HL-60 (cell line): ENCODE measurements at regions not wholly inside any gene's neighbourhood (a gene's known extent, or its start where the extent isn't known, plus 50 kb on each side); places are given as distances from the start of the nearest gene placed in this dataset.
"Not testable (repeated sequence)": the region's sequence is repeated elsewhere in the genome, so short reads cannot be mapped to it uniquely, and the experiment has no call there.

Experiments
- DNase-seq, 2 experiments: peaks; one replicate each; pipeline ENCODE4 v3.0.0-alpha.2; 2010 to 2020; ENCODE audit warnings: low read depth in 1 of 2, low spot score in 1 of 2
- H3K27ac ChIP-seq: fragments of 250-450 bp; sonication (Bioruptor Pico); replicated peaks from 2 replicates; pipeline ENCODE4 v1.5.1; 2020; ENCODE audit warnings: mild to moderate bottlenecking, moderate library complexity
- H3K27me3 ChIP-seq: fragments of 250-450 bp; sonication (Bioruptor Pico); 2 replicates; pipeline ENCODE4 v1.5.1; 2021; ENCODE audit warnings: mild to moderate bottlenecking, moderate library complexity; ENCODE audit not compliant: insufficient read depth, poor library complexity, severe bottlenecking
- H3K4me3 ChIP-seq: replicated peaks from 2 replicates; pipeline ENCODE4 v1.5.1; 2011; ENCODE audit warnings: mild to moderate bottlenecking, control low read depth, low read length; ENCODE audit not compliant: insufficient read depth
- GABPA ChIP-seq: IDR thresholded peaks from 2 replicates; pipeline ENCODE4 v1.6.1; 2012; ENCODE audit warnings: low read depth
- POLR2AphosphoS5 ChIP-seq: IDR thresholded peaks from 2 replicates; pipeline ENCODE4 v1.6.1; 2012; ENCODE audit warnings: low read depth
- SPI1 ChIP-seq: IDR thresholded peaks from 2 replicates; pipeline ENCODE4 v1.6.1; 2012; ENCODE audit warnings: low read depth, mild to moderate bottlenecking, borderline replicate concordance
- TF ChIP-seq, protein P1 (sequence below): IDR thresholded peaks from 2 replicates; pipeline ENCODE4 v1.6.1; 2012; ENCODE audit warnings: low read depth; ENCODE audit not compliant: insufficient replicate concordance
- TF ChIP-seq, protein P2 (sequence below): IDR thresholded peaks from one replicate; pipeline ENCODE4 v1.5.1; 2011; ENCODE audit warnings: low read length, control low read depth, inconsistent platforms; ENCODE audit not compliant: insufficient read depth

DNA sequence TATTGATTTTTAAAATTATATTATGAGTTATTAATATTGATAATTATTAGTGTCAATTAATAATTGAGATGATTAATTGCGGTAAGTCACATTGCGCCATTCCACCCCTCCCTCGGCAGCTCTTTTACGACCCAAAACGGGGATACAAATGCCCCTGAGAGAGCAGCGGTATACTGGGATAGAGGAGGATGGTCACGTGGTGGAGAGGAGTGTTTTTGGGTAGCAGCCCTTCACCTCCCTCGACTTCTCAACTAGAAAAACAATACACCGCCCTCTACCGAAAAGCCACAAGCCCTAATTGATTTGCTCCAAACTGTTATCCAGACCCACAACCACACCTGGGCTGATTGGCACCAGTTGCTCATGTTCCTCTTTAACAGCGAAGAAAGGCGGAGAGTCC is 71.0 kb downstream of the DAPL1 start:
- H3K27ac ChIP-seq, H3K27me3 ChIP-seq, H3K4me3 ChIP-seq, DNase-seq: not testable (repeated sequence)

DNA sequence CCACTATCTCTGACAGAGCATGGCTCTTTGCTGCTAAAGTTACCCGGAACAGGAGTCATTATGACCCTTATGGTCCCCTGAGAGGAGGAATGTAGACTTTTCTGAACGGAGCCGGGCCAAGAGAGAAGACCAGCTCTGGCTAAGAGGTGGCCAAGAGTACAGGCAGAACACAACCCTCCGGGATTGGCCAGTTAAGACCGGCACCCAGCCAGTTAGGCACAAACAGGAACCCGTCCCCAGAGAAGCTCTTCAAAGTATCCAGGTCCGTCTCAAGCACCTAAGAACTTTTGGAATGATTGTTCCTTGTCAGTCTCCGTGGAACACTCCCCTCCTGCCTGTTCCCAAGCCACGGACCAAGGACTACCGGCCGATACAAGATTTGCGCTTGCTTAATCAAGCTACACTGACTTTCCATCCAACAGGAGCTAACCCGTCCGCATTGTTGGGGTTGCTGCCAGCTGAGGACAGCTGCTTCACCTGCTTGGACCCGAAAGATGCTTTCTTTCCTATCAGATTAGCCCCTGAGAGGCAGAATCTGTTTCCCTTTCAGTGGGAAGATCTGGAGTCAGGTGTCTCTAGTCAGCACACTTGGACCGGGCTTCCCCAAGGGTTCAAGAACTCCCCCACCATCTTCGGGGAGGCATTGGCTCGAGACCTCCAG is 72.5 kb downstream of the DAPL1 start:
- DNase-seq, H3K27ac ChIP-seq, H3K4me3 ChIP-seq, H3K27me3 ChIP-seq: not testable (repeated sequence)

DNA sequence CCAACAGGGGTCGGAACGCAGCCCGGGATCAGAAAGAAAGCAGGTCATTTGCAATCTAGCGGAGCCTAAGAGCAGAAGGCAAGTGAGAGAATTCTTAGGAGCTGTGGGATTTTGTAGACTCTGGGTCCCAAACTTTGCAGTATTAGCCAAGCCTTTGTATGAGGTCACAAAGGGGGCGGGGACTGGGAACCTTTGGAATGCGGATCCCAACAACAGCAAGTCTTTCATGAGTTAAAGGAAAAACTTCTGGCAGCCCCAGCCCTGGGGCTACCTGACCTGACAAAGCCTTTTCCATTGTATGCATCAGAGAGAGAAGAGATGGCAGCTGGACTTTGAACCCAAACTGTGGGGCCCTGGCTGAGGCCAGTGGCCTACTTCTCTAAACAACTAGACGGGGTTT is 73.3 kb downstream of the DAPL1 start:
- not testable (repeated sequence) for H3K27me3 ChIP-seq, DNase-seq, H3K4me3 ChIP-seq, H3K27ac ChIP-seq

DNA sequence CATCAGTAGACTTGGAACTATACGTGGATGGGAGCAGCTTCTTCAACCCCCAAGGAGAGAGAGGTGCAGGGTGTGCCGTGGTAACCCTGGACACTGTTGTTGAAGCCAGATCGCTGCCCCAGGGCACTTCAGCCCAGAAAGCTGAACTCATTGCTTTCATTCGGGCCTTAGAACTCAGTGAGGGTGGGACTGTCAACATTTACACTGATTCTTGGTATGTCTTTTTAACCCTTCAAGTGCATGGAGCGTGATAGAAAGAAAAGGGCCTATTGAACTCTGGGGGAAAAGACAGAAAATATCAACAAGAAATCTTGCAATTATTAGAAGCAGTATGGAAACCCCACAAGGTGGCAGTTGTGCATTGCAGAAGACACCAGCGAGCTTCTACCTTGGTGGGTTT is 74.0 kb downstream of the DAPL1 start:
- not testable (repeated sequence) for H3K27ac ChIP-seq, H3K27me3 ChIP-seq, H3K4me3 ChIP-seq, DNase-seq

DNA sequence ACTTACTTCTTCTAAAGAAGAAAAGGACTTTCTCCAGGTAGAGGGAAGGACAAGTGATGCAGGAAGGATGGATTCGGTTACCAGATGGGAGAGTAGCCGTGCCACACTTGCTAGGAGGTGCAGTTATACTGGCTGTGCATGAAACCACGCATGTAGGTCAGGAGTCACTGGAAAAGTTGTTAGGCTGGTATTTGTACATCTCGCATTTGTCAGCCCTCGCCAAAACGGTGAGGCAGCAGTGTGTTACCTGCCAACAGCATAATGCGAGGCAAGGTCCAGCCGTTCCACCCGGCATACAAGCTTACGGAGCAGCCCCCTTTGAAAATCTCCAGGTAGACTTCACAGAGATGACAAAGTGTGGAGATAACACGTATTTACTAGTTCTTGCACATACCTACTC is 74.5 kb downstream of the DAPL1 start:
- not testable (repeated sequence) for DNase-seq

DNA sequence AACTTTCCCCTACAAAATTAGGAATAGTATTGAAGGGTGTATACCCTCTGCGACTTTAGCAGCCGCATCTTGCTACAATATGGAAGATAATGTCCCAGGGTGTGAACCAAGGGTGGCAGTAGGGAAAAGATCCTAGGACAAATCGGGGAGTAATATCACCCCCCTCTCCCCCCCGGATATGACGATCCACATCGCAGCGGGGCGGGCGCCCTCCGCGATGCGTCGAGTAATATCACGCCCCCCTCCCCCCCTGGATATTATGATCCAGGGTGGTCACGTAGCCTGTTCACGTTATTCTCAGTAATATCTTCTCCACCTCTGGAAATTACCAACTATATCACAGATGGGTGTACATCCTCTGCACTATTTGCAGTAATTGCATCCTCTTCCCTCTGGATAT is 82.9 kb downstream of the DAPL1 start:
- Histone ChIP-seq H3K4me3 (no peak overlapping the region), H3K27ac (no peak overlapping the region), H3K27me3 (no peaks in the 10 kb centered on the region)
- TF ChIP-seq POLR2AphosphoS5 (no peak), SPI1 (no peak)
- TF ChIP-seq, protein P1, sequence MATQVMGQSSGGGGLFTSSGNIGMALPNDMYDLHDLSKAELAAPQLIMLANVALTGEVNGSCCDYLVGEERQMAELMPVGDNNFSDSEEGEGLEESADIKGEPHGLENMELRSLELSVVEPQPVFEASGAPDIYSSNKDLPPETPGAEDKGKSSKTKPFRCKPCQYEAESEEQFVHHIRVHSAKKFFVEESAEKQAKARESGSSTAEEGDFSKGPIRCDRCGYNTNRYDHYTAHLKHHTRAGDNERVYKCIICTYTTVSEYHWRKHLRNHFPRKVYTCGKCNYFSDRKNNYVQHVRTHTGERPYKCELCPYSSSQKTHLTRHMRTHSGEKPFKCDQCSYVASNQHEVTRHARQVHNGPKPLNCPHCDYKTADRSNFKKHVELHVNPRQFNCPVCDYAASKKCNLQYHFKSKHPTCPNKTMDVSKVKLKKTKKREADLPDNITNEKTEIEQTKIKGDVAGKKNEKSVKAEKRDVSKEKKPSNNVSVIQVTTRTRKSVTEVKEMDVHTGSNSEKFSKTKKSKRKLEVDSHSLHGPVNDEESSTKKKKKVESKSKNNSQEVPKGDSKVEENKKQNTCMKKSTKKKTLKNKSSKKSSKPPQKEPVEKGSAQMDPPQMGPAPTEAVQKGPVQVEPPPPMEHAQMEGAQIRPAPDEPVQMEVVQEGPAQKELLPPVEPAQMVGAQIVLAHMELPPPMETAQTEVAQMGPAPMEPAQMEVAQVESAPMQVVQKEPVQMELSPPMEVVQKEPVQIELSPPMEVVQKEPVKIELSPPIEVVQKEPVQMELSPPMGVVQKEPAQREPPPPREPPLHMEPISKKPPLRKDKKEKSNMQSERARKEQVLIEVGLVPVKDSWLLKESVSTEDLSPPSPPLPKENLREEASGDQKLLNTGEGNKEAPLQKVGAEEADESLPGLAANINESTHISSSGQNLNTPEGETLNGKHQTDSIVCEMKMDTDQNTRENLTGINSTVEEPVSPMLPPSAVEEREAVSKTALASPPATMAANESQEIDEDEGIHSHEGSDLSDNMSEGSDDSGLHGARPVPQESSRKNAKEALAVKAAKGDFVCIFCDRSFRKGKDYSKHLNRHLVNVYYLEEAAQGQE, result no peak
- TF ChIP-seq, protein P2, sequence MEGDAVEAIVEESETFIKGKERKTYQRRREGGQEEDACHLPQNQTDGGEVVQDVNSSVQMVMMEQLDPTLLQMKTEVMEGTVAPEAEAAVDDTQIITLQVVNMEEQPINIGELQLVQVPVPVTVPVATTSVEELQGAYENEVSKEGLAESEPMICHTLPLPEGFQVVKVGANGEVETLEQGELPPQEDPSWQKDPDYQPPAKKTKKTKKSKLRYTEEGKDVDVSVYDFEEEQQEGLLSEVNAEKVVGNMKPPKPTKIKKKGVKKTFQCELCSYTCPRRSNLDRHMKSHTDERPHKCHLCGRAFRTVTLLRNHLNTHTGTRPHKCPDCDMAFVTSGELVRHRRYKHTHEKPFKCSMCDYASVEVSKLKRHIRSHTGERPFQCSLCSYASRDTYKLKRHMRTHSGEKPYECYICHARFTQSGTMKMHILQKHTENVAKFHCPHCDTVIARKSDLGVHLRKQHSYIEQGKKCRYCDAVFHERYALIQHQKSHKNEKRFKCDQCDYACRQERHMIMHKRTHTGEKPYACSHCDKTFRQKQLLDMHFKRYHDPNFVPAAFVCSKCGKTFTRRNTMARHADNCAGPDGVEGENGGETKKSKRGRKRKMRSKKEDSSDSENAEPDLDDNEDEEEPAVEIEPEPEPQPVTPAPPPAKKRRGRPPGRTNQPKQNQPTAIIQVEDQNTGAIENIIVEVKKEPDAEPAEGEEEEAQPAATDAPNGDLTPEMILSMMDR, result no peak
- DNase-seq, result no peak

More for the DNA sequence above, 74.5 kb downstream of the DAPL1 start:
- H3K27ac ChIP-seq, H3K4me3 ChIP-seq, H3K27me3 ChIP-seq: not testable (repeated sequence)

DNA sequence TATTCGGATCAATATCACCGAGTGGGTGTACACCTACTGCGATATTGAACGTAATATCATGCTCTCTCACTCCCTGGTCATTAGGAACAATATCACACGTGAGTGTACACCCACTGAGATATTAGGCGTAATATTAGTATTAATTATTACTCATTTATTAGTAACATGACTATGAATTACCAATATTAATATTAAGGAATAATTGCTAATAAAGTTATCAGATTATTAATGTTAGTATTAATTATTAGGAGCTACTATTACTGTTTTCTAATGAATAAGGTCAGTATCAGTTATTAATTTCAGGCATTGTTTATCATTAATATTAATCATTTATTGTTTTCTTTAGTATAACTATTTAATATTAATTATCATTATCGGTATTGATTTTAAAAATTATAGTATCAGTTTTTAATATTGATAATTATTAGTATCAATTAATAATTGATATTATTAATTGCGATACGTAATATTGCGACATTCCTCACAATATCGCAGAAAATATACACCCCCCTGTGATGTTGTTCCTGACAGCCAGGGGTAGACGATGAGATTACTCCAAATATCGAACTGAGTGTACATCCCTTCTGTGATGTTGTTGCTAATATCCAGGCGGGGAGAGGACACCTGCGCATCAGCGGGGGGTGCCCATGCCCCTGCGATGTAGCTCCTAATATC is 84.2 kb downstream of the DAPL1 start:
- no peak for DNase-seq
- TF ChIP-seq, protein P2, result no peak
- TF ChIP-seq SPI1 (no peak), GABPA (no peak), POLR2AphosphoS5 (no peak)
- TF ChIP-seq, protein P1, result no peak
- Histone ChIP-seq H3K27me3 (no peaks in the 10 kb centered on the region), H3K27ac (no peak overlapping the region), H3K4me3 (no peak overlapping the region)
